CD4-positive, alpha-beta T cell treated with Interleukin-17A for 4 hours (primary cell): ENCODE measurements at regions not wholly inside any gene's neighbourhood (a gene's known extent, or its start where the extent isn't known, plus 50 kb on each side); places are given as distances from the start of the nearest gene placed in this dataset.

Experiments used
- DNase-seq: peaks from one replicate; pipeline ENCODE4 v3.0.0-alpha.2; 2020; ENCODE audit warnings: mixed read lengths

DNA sequence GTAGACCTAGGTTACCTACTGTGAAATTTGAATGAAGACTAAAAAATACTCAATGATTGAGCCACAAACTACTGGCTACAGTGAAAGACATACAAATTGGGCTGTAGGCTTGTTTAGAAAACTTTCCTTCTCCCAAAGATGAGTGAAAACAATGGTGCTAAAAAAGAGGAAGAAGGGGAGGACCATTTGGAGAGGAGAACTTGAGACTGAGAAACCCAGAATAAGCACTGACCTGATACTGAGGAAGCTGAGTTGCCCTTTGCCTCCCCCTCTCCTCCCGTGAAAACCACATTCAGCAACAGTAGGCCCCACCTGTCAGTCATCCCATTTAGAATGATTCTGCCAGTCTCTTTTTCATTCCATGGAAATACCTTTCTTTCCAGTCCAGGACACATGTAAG lies 484.0 kb upstream of the TGFBR2 start:
- DNase-seq: no peak

DNA sequence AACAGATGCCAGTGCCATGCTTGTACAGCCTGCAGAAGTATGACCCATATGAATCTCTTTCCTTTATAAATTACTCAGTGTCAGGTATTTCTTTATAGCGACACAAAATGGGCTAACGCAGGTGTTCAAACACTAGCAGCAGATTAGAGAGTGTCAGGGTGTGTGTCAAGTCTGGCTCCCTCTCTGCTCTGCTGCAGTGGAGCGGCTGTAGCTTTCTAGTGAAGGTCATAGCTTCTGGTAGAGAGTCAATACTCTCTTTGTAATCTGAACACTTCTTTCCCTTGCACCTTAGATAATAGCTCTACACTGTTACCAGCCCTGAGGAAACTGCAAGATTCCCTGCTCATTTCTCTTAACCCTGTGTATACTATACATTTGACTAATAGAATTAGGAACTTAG lies 483.2 kb upstream of the TGFBR2 start:
- no peak for DNase-seq

DNA sequence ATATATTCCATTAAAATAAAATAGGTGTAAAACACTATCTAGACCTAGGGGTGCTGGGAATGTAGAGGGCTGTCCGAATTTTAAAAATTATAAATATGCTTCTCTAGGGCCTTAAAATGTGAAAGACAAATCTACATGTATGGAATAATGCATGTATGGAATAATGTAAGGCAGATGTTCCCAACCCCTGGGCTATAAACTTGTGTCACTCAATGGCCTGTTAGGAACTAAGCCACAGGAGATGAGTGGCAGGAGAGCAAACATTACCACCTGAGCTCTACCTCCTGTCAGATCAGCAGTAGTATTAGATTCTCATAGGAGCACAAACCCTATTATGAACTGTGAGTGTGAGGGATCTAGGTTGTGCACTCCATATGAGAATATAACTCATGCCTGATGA lies 482.6 kb upstream of the TGFBR2 start:
- DNase-seq: no peak

- DNase-seq: no peak
These were observed 481.7 kb upstream of the TGFBR2 start for GRCh38 chr3:30124435-30125370.

- DNase-seq: no peak
These were observed 476.6 kb upstream of the TGFBR2 start for GRCh38 chr3:30129765-30130164.

DNA sequence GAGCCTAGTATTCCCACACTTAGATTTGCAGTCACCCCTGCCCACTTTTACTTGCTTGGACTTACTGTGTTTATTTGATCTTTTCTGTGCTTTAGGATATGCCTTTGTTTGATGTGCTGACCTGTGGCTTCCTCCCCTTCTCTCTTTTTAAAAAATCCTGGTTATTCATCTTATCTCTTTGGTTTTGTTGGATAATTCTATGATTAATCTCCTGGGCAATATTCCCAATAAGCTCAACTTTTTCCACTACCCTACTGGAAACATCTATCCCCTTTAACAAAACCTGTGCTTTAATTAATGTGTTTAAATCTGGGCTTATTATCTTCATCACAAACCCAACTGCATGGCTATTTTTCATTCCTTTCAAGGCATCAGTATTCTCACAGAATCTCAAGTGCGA lies 476.0 kb upstream of the TGFBR2 start:
- DNase-seq: no peak

- no peak for DNase-seq
These were observed 475.2 kb upstream of the TGFBR2 start for GRCh38 chr3:30131191-30131590.

GRCh38 chr3:30135190-30135589 lies 471.2 kb upstream of the TGFBR2 start:
- no peak for DNase-seq

GRCh38 chr3:30139283-30139682 lies 467.1 kb upstream of the TGFBR2 start:
- no peak for DNase-seq

- no peak for DNase-seq
These were observed 465.9 kb upstream of the TGFBR2 start for GRCh38 chr3:30140356-30141075.

DNA sequence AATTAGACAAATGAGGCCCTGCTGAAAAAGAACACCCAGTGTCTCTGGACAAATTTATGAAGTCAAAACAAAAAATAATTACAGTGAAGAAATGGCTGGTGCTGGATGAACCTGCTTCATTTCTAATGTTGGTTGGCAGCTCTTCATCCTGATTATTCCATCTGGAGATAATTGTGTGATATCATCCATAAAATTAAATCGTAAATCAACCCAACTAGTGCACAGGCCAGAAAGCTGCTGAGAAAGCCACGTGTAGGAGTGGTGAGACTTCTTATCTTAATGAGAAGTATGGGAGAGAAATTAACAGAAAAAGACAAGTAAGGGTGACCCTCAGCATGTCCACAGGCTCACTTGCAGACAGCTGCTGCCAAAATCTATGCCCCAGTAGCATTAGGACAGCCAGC lies 465.2 kb upstream of the TGFBR2 start:
- no peak for DNase-seq

DNA sequence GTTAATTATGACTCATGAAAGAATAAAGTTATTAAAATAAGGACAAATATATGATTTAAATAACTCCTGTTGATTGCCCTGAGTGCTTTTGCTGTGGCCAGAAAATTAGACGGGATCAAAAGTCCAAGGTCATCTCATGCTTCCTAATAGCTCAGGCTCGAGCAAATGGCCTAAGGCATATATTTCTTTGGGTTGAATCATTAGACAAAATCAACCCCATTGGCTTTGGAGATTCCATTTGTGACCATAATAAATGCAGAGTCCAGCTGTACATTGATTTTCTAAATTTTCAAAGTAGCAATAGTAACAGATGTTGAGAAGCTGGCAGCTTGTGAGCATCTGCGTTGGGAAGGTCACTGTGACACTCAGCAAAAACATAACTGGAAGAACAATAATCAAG lies 464.5 kb upstream of the TGFBR2 start:
- no peak for DNase-seq

DNA sequence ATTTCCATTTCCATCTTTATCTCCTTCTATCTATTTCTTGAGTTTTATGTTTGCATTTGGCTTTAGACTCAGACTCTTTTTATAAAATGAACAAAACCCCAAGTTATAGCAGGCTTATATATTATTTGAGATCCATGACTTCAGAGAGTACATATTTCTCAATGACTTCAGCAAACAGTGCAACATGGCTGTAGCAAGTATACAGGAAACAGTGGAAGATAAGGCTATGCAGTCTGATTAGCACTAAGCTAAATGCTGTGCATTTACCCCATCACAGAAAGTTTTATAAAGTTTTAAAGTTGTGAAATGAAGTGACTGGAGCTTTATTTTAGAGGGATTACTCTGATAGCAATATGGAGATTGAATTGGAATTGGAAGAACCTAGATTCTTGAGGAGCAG lies 463.5 kb upstream of the TGFBR2 start:
- no peak for DNase-seq

DNA sequence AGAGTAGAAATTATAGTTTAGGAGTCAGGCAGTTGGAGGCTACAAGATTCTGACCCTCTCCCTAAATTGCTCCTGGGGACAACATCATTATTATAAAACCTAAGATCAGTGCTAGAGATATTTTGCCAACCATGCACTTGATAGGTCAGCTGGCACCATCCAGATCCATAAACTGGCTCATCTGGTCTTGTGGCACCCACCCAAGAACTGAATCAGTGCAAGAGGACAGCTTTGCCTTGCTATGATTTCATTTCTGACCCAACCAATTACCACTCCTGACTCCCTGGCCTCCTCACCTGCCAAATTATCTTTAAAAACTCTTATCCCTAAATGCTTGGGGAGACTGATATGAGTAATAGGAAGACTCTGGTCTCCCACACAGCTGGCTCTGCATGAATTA lies 461.1 kb upstream of the TGFBR2 start:
- DNase-seq: no peak

DNA sequence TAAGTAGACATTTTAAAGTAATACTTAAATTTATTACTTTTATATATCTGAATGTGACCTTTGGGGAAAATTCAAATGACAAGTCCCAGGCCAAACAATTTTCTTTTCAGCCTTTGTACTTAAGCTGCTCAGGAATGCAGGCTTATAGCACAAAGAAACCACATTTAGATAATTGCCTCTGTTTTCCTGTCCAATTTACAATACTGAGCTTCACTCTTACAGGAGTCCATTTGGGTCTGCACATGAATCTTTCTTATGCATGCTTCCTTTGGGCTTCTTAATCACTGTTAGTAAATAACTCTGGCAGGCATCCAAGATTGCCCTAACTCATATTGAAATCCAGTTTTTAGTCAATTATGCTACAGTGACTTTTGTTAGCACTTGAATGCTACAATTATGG lies 459.4 kb upstream of the TGFBR2 start:
- no peak for DNase-seq

- DNase-seq: no peak
These were observed 451.5 kb upstream of the TGFBR2 start for GRCh38 chr3:30154853-30155252.

- DNase-seq: no peak
These were observed 450.6 kb upstream of the TGFBR2 start for GRCh38 chr3:30155755-30156154.

GRCh38 chr3:30156586-30157498 lies 449.6 kb upstream of the TGFBR2 start:
- no peak for DNase-seq

- no peak for DNase-seq
These were observed 445.0 kb upstream of the TGFBR2 start for GRCh38 chr3:30161375-30161774.

GRCh38 chr3:30162579-30162978 lies 443.8 kb upstream of the TGFBR2 start:
- DNase-seq: no peak

DNA sequence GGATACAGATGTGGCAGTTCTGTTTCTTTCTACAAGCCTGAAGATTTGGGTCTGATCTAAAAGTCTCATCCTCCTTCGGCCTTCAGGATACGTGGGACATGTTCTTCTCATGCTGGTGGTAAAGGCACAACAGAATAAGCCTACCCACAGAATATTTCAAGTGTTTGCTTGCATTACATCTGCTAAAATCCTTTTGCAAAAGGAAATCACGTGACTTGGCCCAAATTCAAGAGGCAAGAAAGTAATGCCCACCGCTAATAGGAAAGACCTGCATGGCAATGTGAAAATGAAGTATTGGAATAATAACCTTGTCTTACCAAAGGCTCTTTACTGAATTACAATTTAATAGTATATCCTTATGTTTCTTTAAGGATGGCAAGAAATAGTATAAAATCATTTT lies 439.9 kb upstream of the TGFBR2 start:
- no peak for DNase-seq

- DNase-seq: no peak
These were observed 438.8 kb upstream of the TGFBR2 start for GRCh38 chr3:30167541-30168011.

DNA sequence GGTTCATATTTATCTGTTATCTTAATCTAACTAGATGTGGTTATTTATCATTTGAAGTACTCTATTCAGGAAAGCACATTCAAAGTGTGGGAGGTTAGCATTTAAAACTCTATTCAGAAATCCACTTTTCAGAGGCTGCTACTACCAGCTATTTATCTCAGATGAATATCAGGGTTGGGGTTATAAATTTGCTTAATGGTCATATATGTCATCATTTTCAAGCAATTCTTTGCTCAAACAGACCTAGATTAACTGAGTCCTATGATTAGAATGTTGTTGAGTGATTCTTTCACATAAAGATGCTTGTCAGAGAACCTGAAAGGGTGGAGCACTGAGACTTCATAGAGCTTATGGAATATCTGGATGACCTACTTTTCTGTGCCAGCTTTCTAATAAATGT lies 436.9 kb upstream of the TGFBR2 start:
- DNase-seq: no peak
